ENCODE measurements at regions not wholly inside any gene's neighbourhood (a gene's known extent, or its start where the extent isn't known, plus 50 kb on each side); places are given as distances from the start of the nearest gene placed in this dataset.
A peak's percentile ranks its signal among the peaks of the same experiment; 100 is the strongest.

DNA sequence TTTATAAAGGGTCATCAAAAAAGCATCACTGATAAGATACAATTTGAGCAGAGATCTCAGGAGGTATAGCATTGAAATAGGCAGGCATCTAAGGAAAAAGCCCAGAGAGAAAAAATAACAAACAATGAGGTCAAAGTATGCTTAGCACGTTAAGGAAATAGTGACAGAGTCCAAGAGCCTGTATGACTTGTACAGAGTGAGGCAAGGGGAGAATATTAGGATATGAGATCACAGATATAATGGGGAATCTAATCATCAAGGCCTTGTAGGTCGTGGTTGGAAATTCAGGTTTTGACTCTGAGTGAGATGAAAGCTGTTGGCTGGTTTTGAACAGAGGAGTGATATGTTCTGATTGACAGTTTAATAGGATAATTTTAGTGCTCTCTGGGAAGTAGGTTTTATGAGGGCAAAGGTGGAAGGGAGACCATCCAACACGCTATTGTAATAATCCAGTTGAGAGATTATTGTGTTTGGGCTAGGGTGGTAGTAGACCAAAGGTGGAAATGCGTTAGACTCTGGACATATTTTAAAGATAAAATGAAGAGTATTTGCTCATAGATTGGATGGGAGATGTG lies 644.6 kb upstream of the TMPRSS15 start:
- POLR2A ChIA-PET, result no interaction called here
- no peaks in the 10 kb centered on the region for H3K9me3 ChIP-seq (ENCODE audit: control insufficient read depth, insufficient read depth, low read depth, low read length)
- H3K27me3 ChIP-seq (ENCODE audit: control insufficient read depth, insufficient read depth, low read length), result no peaks in the 10 kb centered on the region
- no peaks in the 10 kb centered on the region for H3K36me3 ChIP-seq (ENCODE audit: control insufficient read depth, insufficient read depth, low read length)
- in situ Hi-C loops (cut with HindIII; ENCODE audit: low pct_unique_long_range_greater_than_20kb, low sequenced_read_pairs), result no loop called here
- TF ChIP-seq, protein P1, sequence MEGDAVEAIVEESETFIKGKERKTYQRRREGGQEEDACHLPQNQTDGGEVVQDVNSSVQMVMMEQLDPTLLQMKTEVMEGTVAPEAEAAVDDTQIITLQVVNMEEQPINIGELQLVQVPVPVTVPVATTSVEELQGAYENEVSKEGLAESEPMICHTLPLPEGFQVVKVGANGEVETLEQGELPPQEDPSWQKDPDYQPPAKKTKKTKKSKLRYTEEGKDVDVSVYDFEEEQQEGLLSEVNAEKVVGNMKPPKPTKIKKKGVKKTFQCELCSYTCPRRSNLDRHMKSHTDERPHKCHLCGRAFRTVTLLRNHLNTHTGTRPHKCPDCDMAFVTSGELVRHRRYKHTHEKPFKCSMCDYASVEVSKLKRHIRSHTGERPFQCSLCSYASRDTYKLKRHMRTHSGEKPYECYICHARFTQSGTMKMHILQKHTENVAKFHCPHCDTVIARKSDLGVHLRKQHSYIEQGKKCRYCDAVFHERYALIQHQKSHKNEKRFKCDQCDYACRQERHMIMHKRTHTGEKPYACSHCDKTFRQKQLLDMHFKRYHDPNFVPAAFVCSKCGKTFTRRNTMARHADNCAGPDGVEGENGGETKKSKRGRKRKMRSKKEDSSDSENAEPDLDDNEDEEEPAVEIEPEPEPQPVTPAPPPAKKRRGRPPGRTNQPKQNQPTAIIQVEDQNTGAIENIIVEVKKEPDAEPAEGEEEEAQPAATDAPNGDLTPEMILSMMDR (IDR thresholded peaks at IDR 0.05), result no peak
- TF ChIP-seq, protein P2, sequence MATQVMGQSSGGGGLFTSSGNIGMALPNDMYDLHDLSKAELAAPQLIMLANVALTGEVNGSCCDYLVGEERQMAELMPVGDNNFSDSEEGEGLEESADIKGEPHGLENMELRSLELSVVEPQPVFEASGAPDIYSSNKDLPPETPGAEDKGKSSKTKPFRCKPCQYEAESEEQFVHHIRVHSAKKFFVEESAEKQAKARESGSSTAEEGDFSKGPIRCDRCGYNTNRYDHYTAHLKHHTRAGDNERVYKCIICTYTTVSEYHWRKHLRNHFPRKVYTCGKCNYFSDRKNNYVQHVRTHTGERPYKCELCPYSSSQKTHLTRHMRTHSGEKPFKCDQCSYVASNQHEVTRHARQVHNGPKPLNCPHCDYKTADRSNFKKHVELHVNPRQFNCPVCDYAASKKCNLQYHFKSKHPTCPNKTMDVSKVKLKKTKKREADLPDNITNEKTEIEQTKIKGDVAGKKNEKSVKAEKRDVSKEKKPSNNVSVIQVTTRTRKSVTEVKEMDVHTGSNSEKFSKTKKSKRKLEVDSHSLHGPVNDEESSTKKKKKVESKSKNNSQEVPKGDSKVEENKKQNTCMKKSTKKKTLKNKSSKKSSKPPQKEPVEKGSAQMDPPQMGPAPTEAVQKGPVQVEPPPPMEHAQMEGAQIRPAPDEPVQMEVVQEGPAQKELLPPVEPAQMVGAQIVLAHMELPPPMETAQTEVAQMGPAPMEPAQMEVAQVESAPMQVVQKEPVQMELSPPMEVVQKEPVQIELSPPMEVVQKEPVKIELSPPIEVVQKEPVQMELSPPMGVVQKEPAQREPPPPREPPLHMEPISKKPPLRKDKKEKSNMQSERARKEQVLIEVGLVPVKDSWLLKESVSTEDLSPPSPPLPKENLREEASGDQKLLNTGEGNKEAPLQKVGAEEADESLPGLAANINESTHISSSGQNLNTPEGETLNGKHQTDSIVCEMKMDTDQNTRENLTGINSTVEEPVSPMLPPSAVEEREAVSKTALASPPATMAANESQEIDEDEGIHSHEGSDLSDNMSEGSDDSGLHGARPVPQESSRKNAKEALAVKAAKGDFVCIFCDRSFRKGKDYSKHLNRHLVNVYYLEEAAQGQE (IDR thresholded peaks at IDR 0.05; ENCODE audit: insufficient read depth in 1 of 2, low read depth in 2 of 2, low read length in 1 of 2), result no peak
- TF ChIP-seq SIN3A (IDR thresholded peaks at IDR 0.05; ENCODE audit: borderline replicate concordance, insufficient read depth, low read depth, low read length) (no peak), POLR2AphosphoS5 (IDR thresholded peaks at IDR 0.05; ENCODE audit: low read depth, low read length) (no peak), TCF7L2 (IDR thresholded peaks at IDR 0.05; ENCODE audit: low read depth, low read length) (peak; percentile 52; the same call in 1 of the 2 replicates)
- no peak overlapping the region for H3K27ac ChIP-seq (ENCODE audit: low read length)
- intact Hi-C loops (cut with micrococcal nuclease; ENCODE audit: unreplicated experiment), result no loop called here
- CTCF ChIA-PET, result no interaction called here
- ATAC-seq (no peak), DNase-seq (ENCODE audit: low read depth, low spot score) (no peak)
- no peak overlapping the region for H3K4me3 ChIP-seq (ENCODE audit: low read depth in 2 of 2, low read length in 2 of 2)
- BruUV-seq (replicated peaks), result no TSS peak
- H3K4me1 ChIP-seq (ENCODE audit: control insufficient read depth, insufficient read depth, low read length), result no peaks in the 10 kb centered on the region

DNA sequence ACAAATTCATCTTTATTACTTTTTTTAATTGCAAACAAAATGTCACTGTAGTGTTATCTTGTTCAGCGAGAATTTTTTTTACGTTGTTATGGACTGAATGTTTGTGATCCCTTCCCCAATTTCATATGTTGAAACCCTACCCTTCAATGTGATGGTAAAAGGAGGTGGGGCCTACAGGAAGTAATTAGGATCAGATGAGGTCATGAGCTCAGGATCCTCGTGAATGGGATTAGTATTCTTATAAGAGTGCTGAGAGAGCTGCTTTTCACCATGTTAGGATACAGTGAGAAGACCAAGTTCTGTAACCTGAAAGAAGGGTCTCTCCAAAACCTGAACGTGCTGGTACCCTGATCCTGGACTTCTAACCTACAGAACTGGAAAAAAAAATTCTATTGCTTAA lies 646.0 kb upstream of the TMPRSS15 start:
- no peaks in the 10 kb centered on the region for H3K36me3 ChIP-seq (ENCODE audit: control insufficient read depth, insufficient read depth, low read length)
- intact Hi-C loops (cut with micrococcal nuclease; ENCODE audit: unreplicated experiment) (no loop called here), in situ Hi-C loops (cut with HindIII; ENCODE audit: low pct_unique_long_range_greater_than_20kb, low sequenced_read_pairs) (no loop called here)
- H3K4me3 ChIP-seq (ENCODE audit: low read depth in 2 of 2, low read length in 2 of 2), result no peak overlapping the region
- POLR2A ChIA-PET, result no interaction called here
- H3K27ac ChIP-seq (ENCODE audit: low read length), result no peak overlapping the region
- ATAC-seq (no peak), DNase-seq (ENCODE audit: low read depth, low spot score) (no peak)
- no peaks in the 10 kb centered on the region for H3K4me1 ChIP-seq (ENCODE audit: control insufficient read depth, insufficient read depth, low read length)
- TF ChIP-seq POLR2AphosphoS5 (IDR thresholded peaks at IDR 0.05; ENCODE audit: low read depth, low read length) (no peak), SIN3A (IDR thresholded peaks at IDR 0.05; ENCODE audit: borderline replicate concordance, insufficient read depth, low read depth, low read length) (no peak), TCF7L2 (IDR thresholded peaks at IDR 0.05; ENCODE audit: low read depth, low read length) (no peak)
- TF ChIP-seq, protein P1 (IDR thresholded peaks at IDR 0.05), result no peak
- TF ChIP-seq, protein P2 (IDR thresholded peaks at IDR 0.05; ENCODE audit: insufficient read depth in 1 of 2, low read depth in 2 of 2, low read length in 1 of 2), result no peak
- H3K27me3 ChIP-seq (ENCODE audit: control insufficient read depth, insufficient read depth, low read length), result no peaks in the 10 kb centered on the region
- no peaks in the 10 kb centered on the region for H3K9me3 ChIP-seq (ENCODE audit: control insufficient read depth, insufficient read depth, low read depth, low read length)
- CTCF ChIA-PET, result no interaction called here
- no TSS peak for BruUV-seq (replicated peaks)
